ENCODE measurements at regions not wholly inside any gene's neighbourhood (a gene's known extent, or its start where the extent isn't known, plus 50 kb on each side); places are given as distances from the start of the nearest gene placed in this dataset.
"Not testable (repeated sequence)": the region's sequence is repeated elsewhere in the genome, so short reads cannot be mapped to it uniquely, and the experiment has no call there.

- peak; percentile 53 for ATAC-seq
- H3K9me3 ChIP-seq (ENCODE audit: control insufficient read depth, insufficient read depth, low read depth, low read length); BruUV-seq (replicated peaks); H3K4me1 ChIP-seq (ENCODE audit: control insufficient read depth, insufficient read depth, low read length); H3K36me3 ChIP-seq (ENCODE audit: control insufficient read depth, insufficient read depth, low read length); H3K27ac ChIP-seq (ENCODE audit: low read length); POLR2A ChIA-PET; H3K27me3 ChIP-seq (ENCODE audit: control insufficient read depth, insufficient read depth, low read length); DNase-seq (ENCODE audit: low read depth, low spot score); in situ Hi-C loops (cut with HindIII; ENCODE audit: low pct_unique_long_range_greater_than_20kb, low sequenced_read_pairs); intact Hi-C loops (cut with micrococcal nuclease; ENCODE audit: unreplicated experiment); CTCF ChIA-PET: not testable (repeated sequence)
- peak overlapping the region; percentile 37 to 41 for H3K4me3 ChIP-seq (ENCODE audit: low read depth in 2 of 2, low read length in 2 of 2)
Measured at GRCh38 chr9:41272879-41273548, 83.9 kb upstream of the ZNG1F start.

- intact Hi-C loops (cut with micrococcal nuclease; ENCODE audit: unreplicated experiment); in situ Hi-C loops (cut with HindIII; ENCODE audit: low pct_unique_long_range_greater_than_20kb, low sequenced_read_pairs); H3K36me3 ChIP-seq (ENCODE audit: control insufficient read depth, insufficient read depth, low read length); H3K4me1 ChIP-seq (ENCODE audit: control insufficient read depth, insufficient read depth, low read length); POLR2A ChIA-PET; CTCF ChIA-PET; H3K4me3 ChIP-seq (ENCODE audit: low read depth in 2 of 2, low read length in 2 of 2); DNase-seq (ENCODE audit: low read depth, low spot score); H3K9me3 ChIP-seq (ENCODE audit: control insufficient read depth, insufficient read depth, low read depth, low read length); BruUV-seq (replicated peaks); ATAC-seq; H3K27ac ChIP-seq (ENCODE audit: low read length); H3K27me3 ChIP-seq (ENCODE audit: control insufficient read depth, insufficient read depth, low read length): not testable (repeated sequence)
Measured at GRCh38 chr9:41270992-41271391, 81.9 kb upstream of the ZNG1F start.

DNA sequence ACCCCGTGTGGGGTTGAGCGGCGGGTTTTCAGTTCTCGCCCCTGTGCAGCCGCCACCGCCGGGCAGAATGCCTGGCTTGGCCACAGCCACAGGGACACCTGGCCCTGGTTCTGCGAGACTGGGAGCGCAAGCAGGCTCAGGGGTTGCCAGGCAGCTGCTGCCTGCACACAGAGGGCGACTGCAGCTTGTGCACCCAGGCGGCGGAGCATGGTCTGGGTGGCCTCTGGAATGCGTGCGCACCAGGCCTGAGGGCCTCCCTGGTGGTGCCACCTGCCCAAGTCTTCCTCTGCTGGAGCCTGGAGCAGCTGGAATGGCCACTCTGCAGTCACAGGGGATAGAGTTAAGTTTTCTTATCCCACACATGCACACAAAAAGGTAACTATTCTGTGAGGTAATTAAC lies 80.4 kb upstream of the ZNG1F start:
- H3K36me3 ChIP-seq (ENCODE audit: control insufficient read depth, insufficient read depth, low read length); H3K4me1 ChIP-seq (ENCODE audit: control insufficient read depth, insufficient read depth, low read length); ATAC-seq; intact Hi-C loops (cut with micrococcal nuclease; ENCODE audit: unreplicated experiment); in situ Hi-C loops (cut with HindIII; ENCODE audit: low pct_unique_long_range_greater_than_20kb, low sequenced_read_pairs); BruUV-seq (replicated peaks); H3K9me3 ChIP-seq (ENCODE audit: control insufficient read depth, insufficient read depth, low read depth, low read length); H3K27me3 ChIP-seq (ENCODE audit: control insufficient read depth, insufficient read depth, low read length); DNase-seq (ENCODE audit: low read depth, low spot score); H3K4me3 ChIP-seq (ENCODE audit: low read depth in 2 of 2, low read length in 2 of 2); H3K27ac ChIP-seq (ENCODE audit: low read length); POLR2A ChIA-PET; CTCF ChIA-PET: not testable (repeated sequence)

- POLR2A ChIA-PET; H3K27me3 ChIP-seq (ENCODE audit: control insufficient read depth, insufficient read depth, low read length); H3K9me3 ChIP-seq (ENCODE audit: control insufficient read depth, insufficient read depth, low read depth, low read length); H3K4me3 ChIP-seq (ENCODE audit: low read depth in 2 of 2, low read length in 2 of 2); H3K4me1 ChIP-seq (ENCODE audit: control insufficient read depth, insufficient read depth, low read length); ATAC-seq; BruUV-seq (replicated peaks); H3K27ac ChIP-seq (ENCODE audit: low read length); H3K36me3 ChIP-seq (ENCODE audit: control insufficient read depth, insufficient read depth, low read length); intact Hi-C loops (cut with micrococcal nuclease; ENCODE audit: unreplicated experiment); CTCF ChIA-PET; DNase-seq (ENCODE audit: low read depth, low spot score); in situ Hi-C loops (cut with HindIII; ENCODE audit: low pct_unique_long_range_greater_than_20kb, low sequenced_read_pairs): not testable (repeated sequence)
Measured at GRCh38 chr9:41269054-41269453, 79.9 kb upstream of the ZNG1F start.

DNA sequence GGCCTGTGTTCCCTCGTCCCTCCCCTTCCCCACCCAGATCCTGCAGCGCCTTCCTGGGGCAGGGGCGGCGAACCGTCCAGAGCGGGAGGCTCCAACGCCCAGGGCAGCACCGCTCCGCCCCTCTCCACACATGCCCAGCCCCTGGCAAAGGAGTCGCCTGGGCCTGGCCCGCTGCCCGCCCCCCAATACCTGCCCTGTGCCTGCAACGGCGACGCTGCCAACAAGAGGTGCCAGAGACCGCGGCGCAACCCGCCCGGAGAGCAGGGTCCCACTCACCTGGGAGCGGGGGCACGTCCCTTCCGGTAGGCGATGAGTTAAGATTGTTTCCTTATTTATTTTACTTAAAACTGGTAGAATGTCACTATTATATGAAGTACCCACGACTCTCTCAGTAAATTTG lies 77.5 kb upstream of the ZNG1F start:
- in situ Hi-C loops (cut with HindIII; ENCODE audit: low pct_unique_long_range_greater_than_20kb, low sequenced_read_pairs); H3K9me3 ChIP-seq (ENCODE audit: control insufficient read depth, insufficient read depth, low read depth, low read length); DNase-seq (ENCODE audit: low read depth, low spot score); CTCF ChIA-PET; H3K4me1 ChIP-seq (ENCODE audit: control insufficient read depth, insufficient read depth, low read length); BruUV-seq (replicated peaks); ATAC-seq; H3K27ac ChIP-seq (ENCODE audit: low read length); POLR2A ChIA-PET; intact Hi-C loops (cut with micrococcal nuclease; ENCODE audit: unreplicated experiment); H3K4me3 ChIP-seq (ENCODE audit: low read depth in 2 of 2, low read length in 2 of 2); H3K27me3 ChIP-seq (ENCODE audit: control insufficient read depth, insufficient read depth, low read length); H3K36me3 ChIP-seq (ENCODE audit: control insufficient read depth, insufficient read depth, low read length): not testable (repeated sequence)

DNA sequence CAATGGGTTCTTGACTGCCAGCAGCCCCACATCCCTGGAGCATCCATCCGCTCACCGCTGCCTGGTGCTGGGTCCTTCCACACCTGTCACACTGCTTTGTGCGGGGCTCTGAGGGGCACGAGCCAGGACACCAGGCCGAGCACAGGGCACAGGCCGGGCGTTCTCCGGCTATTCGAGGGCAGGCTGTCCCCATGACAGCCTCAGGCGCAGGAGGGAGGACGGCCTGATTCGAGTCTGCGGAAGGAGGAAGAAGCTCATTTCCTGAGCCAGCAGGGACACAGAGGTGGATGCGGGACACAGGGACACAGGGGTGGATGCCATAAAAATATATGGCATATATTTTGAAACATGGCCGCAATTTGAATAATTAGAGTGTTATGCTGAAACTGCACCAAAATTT lies 76.9 kb upstream of the ZNG1F start:
- CTCF ChIA-PET; H3K36me3 ChIP-seq (ENCODE audit: control insufficient read depth, insufficient read depth, low read length); intact Hi-C loops (cut with micrococcal nuclease; ENCODE audit: unreplicated experiment); in situ Hi-C loops (cut with HindIII; ENCODE audit: low pct_unique_long_range_greater_than_20kb, low sequenced_read_pairs); H3K4me1 ChIP-seq (ENCODE audit: control insufficient read depth, insufficient read depth, low read length); DNase-seq (ENCODE audit: low read depth, low spot score); H3K27me3 ChIP-seq (ENCODE audit: control insufficient read depth, insufficient read depth, low read length); H3K4me3 ChIP-seq (ENCODE audit: low read depth in 2 of 2, low read length in 2 of 2); POLR2A ChIA-PET; ATAC-seq; H3K27ac ChIP-seq (ENCODE audit: low read length); H3K9me3 ChIP-seq (ENCODE audit: control insufficient read depth, insufficient read depth, low read depth, low read length); BruUV-seq (replicated peaks): not testable (repeated sequence)

- H3K27ac ChIP-seq (ENCODE audit: low read length); H3K4me1 ChIP-seq (ENCODE audit: control insufficient read depth, insufficient read depth, low read length); H3K9me3 ChIP-seq (ENCODE audit: control insufficient read depth, insufficient read depth, low read depth, low read length); H3K4me3 ChIP-seq (ENCODE audit: low read depth in 2 of 2, low read length in 2 of 2); H3K27me3 ChIP-seq (ENCODE audit: control insufficient read depth, insufficient read depth, low read length); BruUV-seq (replicated peaks); H3K36me3 ChIP-seq (ENCODE audit: control insufficient read depth, insufficient read depth, low read length); ATAC-seq; POLR2A ChIA-PET; CTCF ChIA-PET; DNase-seq (ENCODE audit: low read depth, low spot score); in situ Hi-C loops (cut with HindIII; ENCODE audit: low pct_unique_long_range_greater_than_20kb, low sequenced_read_pairs); intact Hi-C loops (cut with micrococcal nuclease; ENCODE audit: unreplicated experiment): not testable (repeated sequence)
Measured at GRCh38 chr9:41251973-41252372, 62.9 kb upstream of the ZNG1F start.

DNA sequence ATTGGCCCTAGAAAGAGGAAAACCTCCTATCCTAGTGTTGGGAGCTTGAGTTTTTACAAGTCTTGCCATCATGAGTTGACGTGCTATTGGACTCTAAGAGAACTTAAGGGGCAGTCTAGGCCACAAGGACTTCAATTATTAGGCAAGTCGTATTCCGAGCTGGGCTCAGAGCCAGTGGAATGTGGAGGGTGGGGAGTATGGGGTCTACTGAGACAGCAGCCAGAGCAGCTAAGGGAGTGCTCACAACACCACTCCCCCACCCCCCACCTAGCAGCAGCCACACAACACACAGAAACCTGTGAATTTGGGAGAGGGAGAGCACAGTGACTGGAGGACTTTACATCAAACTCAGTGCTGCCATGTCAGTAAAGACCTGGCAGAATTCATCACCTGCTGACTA lies 62.0 kb upstream of the ZNG1F start:
- POLR2A ChIA-PET; H3K4me1 ChIP-seq (ENCODE audit: control insufficient read depth, insufficient read depth, low read length); BruUV-seq (replicated peaks); intact Hi-C loops (cut with micrococcal nuclease; ENCODE audit: unreplicated experiment); H3K9me3 ChIP-seq (ENCODE audit: control insufficient read depth, insufficient read depth, low read depth, low read length); in situ Hi-C loops (cut with HindIII; ENCODE audit: low pct_unique_long_range_greater_than_20kb, low sequenced_read_pairs); CTCF ChIA-PET; DNase-seq (ENCODE audit: low read depth, low spot score); H3K36me3 ChIP-seq (ENCODE audit: control insufficient read depth, insufficient read depth, low read length); H3K27ac ChIP-seq (ENCODE audit: low read length); ATAC-seq; H3K27me3 ChIP-seq (ENCODE audit: control insufficient read depth, insufficient read depth, low read length); H3K4me3 ChIP-seq (ENCODE audit: low read depth in 2 of 2, low read length in 2 of 2): not testable (repeated sequence)

Data from Panc1 (cell line).